HG03439 (cell line): ENCODE measurements at regions not wholly inside any gene's neighbourhood (a gene's known extent, or its start where the extent isn't known, plus 50 kb on each side); places are given as distances from the start of the nearest gene placed in this dataset.
"Not testable (repeated sequence)": the region's sequence is repeated elsewhere in the genome, so short reads cannot be mapped to it uniquely, and the experiment has no call there.

ENCODE experiments used
- ATAC-seq: cut with Tn5 transposase; IDR thresholded peaks from one replicate; pipeline ENCODE4 v1.9.1; 2021; ENCODE audit warnings: mild to moderate bottlenecking, moderate library complexity; ENCODE audit not compliant: unreplicated experiment

DNA sequence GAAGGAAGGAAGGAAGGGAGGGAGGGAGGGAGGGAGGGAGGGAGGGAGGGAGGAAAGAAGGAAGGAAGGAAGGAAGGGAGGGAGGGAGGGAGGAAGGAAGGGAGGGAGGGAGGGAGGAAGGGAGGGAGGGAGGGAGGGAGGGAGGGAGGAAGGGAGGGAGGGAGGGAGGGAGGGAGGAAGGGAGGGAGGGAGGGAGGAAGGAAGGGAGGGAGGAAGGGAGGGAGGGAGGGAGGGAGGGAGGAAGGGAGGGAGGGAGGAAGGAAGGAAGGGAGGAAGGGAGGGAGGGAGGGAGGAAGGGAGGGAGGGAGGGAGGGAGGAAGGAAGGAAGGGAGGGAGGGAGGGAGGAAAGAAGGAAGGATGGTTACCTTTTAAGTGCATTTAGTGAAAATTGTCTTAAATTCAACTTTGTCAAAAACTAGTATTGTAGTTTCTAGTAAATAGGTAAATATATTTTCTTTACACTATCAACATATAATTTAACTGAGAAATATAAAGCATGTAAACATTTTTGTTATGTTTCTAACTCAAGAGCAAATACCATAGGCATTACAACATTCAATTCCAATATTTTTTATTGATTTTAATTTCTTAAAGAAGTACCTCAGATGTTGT is 776.4 kb upstream of the ADGRL3 start:
- not testable (repeated sequence) for ATAC-seq

DNA sequence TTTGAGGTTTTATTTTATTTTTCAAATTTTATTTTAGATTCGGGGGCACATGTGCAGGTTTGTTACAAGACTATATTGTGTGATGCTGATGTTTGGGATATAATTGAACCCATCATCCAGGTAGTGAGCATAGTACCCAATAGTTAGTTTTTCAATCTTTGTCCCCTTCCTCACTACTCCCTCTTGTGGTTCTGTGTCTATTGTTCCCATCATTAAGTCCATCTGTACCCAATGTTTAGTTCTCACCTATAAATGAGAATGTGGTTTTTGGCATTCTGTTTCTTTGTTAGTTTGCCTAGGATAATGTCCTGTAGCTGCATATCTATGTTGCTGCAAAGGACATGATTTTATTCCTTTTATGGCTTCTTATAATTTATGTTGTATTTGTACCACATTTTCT is 767.2 kb upstream of the ADGRL3 start:
- no peak for ATAC-seq

DNA sequence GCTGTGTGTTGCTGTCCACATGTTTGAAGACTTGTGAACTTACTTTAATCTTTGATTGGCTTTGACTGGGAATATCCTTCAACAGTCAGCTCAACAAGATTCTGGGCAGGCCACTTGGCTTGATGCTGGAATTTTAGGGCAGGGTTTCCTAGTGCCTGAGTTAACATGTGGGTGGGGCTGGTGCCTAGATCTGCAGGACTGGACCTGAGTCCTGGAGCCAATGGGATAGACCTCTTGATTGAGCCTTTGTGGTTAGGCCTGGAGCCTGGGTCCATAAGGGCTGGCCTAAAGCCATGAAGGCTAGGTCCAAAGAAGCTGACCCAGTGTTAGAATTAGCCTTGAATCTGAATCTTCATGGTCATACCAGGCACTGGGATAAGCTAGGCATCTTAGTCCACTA is 757.1 kb upstream of the ADGRL3 start:
- ATAC-seq, result no peak

DNA sequence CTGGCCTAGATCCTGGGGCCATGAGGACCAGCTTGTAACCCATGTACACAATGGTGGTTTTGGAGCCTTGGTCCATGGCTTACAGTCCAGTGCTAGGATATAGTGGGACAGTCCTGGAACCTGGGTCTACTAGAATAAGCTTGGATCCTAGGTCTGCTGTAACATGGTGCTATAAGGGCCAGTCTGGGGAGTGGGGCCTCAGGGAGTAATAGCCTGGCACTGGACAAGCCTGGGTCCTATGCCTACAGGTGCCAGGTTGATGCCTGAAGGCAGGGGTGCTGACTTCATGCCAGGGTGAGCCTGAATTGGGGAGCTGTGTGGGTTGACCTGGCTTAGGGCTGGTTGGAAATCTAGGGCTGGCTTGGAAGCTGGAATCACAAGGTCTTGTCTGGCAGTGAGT is 756.3 kb upstream of the ADGRL3 start:
- no peak for ATAC-seq

DNA sequence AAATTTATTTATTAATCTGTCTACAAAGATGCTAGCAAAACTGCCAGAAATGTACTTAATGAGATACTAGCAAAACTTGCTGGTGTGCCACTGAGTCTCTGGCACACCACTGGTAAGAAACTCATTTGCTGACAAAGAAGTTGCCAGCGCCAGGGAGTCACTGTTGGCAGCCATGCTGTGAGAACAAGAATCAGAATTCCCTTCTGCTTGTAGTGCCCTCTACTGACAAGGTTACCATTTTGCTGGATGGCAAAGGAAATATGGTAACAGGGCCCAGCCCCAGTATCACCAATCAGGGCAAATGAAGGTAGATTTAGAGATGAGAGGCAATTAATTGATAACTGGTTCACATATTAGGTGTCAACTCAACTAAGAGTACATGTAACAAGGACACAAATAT is 750.1 kb upstream of the ADGRL3 start:
- no peak for ATAC-seq

DNA sequence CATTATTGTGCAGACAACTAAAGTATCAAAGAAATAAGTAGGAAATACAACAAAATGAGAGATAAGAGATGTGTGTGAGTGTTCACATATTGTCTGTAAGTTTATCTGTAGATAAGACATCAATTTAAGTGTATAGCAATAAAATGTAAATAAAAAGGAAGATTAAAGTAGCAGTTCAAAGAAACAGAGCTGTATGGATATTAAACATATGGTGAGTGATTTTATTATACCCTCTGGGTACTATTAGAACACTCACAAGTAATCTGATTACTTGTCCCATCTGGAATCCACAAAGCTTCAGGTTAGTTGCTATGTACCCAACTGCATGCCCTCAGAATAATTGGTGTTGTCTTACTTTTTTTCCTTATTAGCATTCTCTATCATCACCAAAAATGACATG is 747.9 kb upstream of the ADGRL3 start:
- no peak for ATAC-seq

DNA sequence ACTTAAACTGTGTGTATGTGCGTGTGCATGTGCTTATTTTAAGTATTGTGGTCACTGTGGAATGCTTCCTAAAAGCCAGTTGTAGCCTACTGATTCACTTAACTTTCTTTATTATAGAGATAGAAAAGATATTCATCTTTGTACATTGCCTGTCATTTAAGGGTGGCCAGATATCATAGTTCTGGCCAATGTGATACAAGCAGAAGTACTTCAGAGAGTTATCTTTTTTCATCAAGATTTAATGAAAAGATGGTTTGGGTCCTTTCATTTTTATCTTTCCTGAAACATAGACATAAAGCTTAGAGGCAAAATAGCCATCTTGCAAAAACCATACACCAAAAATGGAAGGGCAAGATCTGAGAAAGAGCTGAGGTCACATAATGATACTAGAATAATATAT is 744.7 kb upstream of the ADGRL3 start:
- no peak for ATAC-seq

DNA sequence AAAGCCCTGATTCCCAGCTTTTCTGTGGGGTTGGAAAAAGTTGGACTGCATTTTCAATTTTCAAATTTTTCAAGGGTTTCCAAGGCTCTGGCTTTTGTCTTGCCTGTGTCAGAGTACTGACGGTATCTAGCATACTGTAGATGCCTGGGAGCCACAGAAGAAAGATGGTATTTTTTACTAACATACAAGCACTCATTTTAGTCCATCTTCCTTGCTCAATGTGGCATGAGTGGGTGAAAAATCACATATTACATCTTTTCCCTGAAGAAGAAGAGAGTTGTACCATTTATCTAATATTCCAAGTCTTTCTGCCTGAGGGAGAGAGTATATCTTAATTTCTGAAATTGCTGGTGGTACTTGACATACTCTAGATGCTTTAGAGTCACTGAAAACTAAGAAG is 738.6 kb upstream of the ADGRL3 start:
- ATAC-seq, result no peak

DNA sequence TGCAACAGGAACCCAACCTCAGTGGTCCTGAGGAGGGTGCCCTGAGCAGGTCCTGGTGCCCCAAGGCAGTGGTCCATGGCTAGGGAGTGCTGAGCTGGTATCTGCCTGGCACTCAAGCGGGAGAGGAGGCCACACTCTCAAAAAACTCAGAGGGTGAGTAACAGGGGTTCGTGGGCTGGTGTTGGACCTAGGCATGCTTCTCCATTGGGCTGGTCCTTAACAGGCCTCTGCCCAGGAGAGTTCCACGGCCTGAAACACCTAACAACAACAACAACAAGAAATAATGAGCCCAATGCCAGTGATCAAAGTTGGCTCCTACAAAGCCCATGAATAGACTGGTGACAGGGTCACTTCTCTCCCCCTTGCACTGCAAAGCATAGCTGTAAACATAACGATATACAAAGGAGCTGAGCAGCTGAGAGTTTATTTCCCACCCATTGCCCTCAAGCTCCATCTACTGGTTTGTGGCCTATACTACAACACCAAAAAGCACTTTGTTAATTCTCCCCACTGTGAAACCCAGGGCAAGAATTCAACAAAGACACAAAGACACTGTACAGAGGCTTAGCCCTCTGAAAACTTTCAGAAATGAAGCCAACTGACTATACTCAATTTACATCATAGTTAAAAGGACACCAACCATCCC is 736.1 kb upstream of the ADGRL3 start:
- ATAC-seq, result peak; percentile 81

DNA sequence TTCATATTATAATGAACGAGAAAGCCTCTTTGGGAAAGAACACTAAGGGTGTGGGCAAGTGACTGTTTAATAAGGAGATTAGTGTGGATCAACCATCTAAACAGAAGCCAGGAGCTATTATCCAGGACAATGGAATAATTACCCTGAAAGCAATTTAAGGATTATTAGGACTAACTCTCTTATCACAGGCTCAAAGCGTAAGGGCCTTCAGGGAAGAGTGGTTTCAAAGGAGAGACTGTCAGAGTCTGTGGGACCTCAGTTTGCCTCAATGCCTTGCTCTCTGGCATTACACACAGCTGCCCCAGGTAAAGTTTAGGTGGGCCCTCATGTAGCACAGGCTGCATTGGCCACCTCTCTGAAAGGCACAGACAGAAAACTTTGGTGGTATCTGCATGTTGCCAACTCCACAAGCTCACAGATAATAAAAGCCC is 717.2 kb upstream of the ADGRL3 start:
- ATAC-seq, result no peak

DNA sequence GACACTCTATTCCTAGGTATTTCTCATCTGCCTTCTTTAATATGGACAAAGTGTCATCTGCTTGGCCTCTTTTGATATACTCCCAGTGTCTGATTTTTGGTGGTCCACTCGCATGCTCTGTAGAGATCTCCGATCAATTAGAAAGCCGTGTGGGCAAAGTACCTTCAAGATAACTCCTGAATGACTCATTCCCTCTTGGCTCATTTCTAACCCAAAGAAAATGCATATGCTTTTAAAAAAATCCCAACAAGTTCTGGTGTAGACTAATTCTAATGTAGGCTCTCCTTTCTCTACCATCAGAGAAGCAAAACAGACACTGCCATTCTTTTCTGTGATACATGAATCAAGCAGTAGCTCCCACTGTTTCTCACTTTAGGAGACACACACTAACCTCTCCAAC is 714.9 kb upstream of the ADGRL3 start:
- ATAC-seq, result no peak

DNA sequence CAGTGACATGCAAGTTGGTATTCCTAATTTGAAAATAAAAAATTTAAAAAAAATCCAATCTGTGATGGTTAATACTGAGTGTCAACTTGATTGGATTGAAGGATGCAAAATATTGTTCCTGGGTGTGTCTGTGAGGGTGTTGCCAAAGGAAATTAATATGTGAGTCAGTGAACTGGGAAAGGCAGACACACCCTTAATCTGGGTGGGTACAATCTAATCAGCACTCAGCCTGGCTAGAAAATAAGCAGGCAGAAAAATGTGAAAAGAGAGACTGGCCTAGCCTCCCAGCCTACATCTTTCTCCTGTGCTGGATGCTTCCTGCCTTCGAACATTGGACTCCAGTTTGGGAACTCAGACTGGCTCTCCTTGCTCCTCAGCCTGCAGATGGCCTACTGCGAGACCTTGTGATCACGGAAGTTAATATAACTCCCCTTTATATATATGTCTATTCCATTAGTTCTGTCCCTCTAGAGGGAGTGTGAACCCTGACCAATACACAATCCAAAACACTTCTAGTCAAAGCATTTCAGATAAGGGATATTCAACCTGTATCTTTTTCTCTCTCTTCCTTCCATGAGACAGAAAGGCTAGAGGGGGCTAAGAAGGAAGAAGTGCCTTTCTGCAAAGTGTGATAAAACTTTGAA is 712.9 kb upstream of the ADGRL3 start:
- not testable (repeated sequence) for ATAC-seq

DNA sequence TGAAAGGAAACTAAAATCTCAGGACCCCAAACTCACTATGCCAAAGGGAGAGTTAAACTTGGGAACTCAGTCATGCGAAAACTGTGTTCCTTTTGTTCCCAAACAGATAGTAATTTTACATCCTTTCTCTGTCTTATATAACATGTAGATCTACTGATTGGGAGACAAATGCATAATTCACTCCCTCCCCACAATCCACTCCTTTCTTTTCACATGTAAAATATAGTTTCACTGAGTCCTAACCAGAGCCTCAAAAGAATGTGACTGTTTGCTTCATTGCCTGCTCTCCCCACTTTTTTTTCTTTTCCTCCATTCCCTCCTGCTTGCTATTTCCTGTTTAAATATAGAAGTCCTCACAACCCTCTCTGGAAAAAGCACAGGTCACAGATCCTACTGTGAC is 699.3 kb upstream of the ADGRL3 start:
- ATAC-seq, result no peak

DNA sequence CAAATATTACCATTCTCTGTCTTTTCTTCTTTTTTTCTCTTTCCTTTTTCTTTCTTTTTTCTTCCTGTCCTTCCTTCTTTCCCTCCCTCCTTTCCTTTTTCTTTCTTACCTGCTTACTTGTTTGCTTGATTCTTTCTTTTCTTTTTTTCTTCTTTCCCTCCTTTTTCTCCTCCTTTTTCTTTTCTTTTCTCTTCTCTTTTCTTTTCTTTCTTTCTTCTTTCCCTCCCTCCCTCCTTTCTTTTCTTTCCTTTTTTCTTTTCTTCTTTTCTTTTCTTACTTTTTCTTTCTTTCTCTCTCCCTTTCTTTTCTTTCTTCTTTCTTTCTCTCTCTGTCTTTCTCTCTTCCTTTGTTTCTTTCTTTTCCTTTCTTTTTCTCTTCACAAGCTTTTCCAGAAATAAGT is 697.4 kb upstream of the ADGRL3 start:
- no peak for ATAC-seq

DNA sequence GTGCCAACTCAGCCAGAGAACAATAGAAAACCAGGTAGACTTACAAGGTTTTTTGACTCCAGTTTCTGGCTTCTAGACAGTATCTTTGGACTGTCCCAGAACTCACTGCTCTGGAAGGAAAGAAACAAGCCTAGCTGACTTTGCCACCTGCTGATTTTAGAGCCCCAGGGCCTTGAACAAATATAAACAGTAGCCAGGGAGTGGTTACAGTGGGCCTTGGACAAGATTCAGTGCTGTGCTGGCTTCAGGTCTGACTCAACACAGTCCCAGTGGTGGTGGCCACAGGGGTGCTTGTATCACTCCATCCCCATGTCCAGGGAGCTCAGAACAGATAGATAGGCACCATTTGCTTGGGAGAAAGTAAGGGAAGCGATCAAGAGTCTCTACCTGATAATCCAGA is 694.1 kb upstream of the ADGRL3 start:
- ATAC-seq, result no peak

DNA sequence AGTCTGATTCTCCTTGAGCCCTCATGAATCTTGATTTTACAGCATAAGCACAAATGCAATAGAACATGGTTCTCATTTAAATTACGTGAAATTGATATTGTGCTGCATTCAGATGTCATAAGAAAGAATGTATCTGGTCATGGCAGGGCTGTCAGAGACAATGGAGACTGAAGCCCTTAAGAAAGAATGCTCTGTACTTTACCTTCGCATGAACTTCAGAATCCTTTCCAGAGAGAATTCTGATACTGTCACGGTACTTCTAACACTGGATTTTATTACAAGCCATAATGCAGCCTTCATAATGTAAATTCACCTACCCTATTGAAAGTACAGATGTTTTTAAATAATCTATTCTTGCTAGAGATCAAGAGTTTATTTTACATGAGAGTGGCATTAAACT is 677.9 kb upstream of the ADGRL3 start:
- no peak for ATAC-seq

DNA sequence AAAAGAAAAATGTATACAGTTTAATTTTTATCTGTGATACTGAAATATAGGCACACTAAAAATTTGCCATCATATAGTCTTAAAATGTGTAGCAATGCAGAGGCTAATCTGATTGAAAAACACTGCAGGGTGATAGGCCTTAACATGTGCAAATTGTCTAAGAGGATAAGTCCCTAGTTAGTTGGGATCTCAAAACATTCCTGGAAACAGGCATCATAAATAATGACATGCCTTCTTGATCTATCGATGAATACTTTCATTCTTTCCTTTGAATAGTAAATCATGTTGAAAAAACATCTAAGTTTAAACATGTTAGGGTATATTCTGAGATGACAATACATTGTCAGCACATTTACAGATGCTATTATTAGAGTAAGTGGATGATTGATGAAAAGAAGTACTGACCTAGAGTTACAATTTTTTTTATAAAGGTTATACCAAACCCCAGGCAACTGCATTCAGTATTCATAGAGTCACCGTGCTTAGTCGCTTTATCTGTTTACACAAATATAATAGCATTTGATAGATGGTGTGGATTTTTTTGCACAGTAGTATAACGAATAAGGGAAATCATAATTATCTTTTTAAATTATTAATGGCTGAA is 668.2 kb upstream of the ADGRL3 start:
- ATAC-seq, result no peak

DNA sequence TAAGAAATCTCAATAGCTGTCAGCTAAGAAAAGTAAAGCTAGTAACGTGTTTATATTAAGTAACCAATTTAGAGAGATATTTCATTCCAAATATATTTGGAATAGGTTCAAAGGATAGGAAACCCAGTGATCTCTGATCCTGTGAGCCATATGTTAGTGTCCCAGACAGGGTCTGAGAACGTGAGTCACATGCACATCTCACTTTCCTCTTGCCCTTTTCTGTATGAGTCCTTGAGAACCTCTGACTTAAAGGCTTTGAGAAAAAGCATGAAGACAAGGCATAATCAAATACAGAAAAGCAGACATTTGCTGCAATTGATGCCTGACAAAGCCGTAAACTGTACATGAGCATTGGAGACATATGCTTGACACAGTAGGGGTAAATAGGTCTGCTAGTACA is 655.1 kb upstream of the ADGRL3 start:
- no peak for ATAC-seq

DNA sequence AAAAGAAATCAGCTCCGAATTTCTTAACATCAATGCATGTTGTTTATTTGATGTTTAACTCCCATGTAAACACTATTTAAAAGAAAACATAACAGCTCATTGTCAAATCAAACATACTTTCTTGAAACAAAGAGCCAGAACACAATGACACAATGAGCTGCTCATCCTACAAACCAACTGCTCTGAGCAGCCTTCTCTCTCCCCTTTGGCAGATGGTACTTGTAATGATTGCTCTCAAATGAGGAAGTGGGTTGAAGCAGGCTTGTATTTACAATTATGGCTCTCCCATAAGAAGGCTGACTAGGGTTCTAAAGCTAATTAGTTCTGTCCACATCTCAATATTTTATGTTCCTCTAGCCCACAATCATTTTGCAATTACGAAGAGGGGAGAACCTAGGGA is 637.8 kb upstream of the ADGRL3 start:
- no peak for ATAC-seq

DNA sequence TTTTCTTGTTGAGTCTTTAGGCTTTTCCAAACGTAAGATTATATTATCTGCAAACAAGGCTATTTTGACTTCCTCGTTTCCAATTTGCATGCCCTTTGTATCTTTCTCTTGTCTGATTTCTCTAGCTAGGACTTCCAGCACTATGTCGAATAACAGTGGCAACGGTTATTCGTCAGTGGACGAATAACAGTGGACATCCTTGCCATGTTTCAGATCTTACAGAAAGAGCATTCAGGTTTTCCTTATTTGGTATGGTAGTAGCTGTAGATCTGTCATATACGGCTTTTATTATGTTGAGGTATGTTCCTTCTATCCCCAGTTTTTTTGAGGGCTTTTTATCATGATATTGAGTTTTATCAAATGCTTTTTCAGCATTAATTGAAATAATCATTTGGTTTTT is 634.6 kb upstream of the ADGRL3 start:
- ATAC-seq, result no peak

DNA sequence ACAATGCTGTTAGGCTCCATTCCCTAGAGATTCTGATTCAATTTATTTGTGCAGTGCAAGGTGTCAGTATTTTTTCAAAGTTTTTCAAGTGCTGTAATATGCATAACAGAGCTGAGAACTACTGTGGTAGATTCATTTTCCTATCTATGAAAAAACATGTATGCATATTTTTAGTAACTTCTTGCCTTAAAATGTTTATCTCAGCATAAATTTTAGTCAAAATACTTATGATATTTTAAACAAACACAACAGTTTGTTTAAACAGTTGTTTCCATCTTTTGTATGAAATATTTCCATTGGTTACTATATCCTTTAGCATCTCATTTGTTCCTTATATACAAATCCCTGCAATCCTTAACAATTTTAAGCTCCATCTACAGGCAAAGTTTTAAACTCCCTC is 624.8 kb upstream of the ADGRL3 start:
- ATAC-seq, result no peak

DNA sequence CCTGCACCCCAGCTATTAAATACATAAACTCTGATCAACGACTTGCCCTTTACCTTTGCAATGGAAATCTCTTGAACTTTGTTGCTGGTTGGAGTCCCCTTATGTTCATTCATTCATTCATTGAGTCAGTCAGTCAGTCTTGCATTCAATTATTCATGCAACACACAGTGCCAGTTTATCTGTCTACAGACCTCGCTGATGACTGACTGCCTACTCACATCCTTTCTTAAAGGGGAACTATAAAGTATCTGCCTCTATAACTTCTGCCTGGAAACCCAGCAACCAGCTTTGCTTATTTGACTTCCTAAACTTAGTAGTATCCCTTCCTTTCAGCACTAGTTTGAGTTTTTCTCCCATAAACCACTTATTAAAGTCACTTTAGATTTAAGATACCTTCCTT is 620.8 kb upstream of the ADGRL3 start:
- no peak for ATAC-seq
